ENCODE measurements at regions not wholly inside any gene's neighbourhood (a gene's known extent, or its start where the extent isn't known, plus 50 kb on each side); places are given as distances from the start of the nearest gene placed in this dataset.

DNA sequence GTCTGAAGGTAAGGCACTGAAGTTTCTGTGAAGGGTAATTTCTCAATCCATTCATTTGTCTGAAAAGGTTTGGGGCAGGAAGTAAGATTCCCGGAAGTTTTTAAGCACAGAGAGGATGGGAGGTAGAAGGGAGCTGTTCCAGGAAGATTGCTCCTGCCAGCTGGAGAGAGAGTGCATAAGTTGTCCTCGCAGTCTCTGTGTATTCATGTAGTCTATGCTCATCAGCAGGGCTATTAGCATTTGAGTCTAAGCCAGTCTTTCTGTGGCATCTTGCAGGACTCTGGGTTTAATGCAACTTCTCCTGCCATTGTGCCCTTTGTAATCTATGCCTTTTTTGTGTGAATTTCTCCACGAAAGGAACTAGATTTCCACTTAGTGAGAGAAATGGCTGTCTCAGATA is 140.8 kb upstream of the FGGY start:
- TF ChIP-seq POLR2A (IDR thresholded peaks at IDR 0.05) (no peak), EP300 (IDR thresholded peaks at IDR 0.05) (no peak)
- TF ChIP-seq, protein P1, sequence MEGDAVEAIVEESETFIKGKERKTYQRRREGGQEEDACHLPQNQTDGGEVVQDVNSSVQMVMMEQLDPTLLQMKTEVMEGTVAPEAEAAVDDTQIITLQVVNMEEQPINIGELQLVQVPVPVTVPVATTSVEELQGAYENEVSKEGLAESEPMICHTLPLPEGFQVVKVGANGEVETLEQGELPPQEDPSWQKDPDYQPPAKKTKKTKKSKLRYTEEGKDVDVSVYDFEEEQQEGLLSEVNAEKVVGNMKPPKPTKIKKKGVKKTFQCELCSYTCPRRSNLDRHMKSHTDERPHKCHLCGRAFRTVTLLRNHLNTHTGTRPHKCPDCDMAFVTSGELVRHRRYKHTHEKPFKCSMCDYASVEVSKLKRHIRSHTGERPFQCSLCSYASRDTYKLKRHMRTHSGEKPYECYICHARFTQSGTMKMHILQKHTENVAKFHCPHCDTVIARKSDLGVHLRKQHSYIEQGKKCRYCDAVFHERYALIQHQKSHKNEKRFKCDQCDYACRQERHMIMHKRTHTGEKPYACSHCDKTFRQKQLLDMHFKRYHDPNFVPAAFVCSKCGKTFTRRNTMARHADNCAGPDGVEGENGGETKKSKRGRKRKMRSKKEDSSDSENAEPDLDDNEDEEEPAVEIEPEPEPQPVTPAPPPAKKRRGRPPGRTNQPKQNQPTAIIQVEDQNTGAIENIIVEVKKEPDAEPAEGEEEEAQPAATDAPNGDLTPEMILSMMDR (IDR thresholded peaks at IDR 0.05): no peak

All from ovary (tissue), 3 donors.